ENCODE measurements at regions not wholly inside any gene's neighbourhood (a gene's known extent, or its start where the extent isn't known, plus 50 kb on each side); places are given as distances from the start of the nearest gene placed in this dataset.
A peak's percentile ranks its signal among the peaks of the same experiment; 100 is the strongest.
"Not testable (repeated sequence)": the region's sequence is repeated elsewhere in the genome, so short reads cannot be mapped to it uniquely, and the experiment has no call there.

- DNase-seq = no peak
Observed at GRCh38 chr10:3401491-3401938, 228.9 kb upstream of the PITRM1 start.

DNA sequence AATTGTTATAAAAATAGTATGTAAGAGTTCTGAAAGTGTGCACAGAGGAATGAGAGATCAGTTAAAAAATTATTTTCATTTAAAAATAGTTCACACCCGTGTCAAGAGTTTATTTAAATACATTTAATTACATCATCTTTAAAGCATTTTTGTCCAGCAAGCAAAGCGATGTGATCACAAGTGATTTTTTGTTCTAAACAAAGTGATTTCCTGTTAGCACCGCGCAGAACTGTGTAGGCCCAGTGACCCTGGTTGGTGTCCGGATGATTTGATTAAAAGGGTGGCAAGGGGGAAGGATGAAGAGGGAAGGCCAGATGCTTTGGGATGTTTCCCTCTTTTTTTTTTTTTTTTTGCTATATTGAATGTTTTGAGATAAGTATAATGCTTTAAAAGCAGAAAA, 227.8 kb upstream of the PITRM1 start:
- no peak for DNase-seq

- DNase-seq = no peak
Observed at GRCh38 chr10:3399756-3400155, 227.2 kb upstream of the PITRM1 start.

- peak; percentile 33 for DNase-seq
Observed at GRCh38 chr10:3398825-3399646, 226.5 kb upstream of the PITRM1 start.

DNA sequence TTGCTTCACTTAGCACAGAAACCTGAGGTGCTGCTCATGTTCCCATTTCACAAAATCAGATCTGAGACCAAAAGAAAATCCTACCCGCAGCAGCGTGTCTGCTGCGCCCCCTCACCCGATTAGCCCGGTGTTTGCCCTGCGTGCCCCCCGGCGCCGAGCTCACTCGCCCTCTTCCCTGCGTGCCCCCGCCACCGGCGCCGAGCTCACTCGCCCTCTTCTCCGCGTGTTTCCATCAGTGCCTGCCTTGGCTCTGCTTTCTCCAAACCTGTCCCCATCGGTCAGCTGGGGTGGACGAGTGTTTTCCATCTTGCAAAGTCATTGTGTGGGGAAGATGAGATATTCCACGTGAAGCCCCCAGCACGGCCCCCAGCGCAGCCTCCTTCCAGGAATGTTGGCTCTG, 225.3 kb upstream of the PITRM1 start:
- no peak for DNase-seq

- DNase-seq = no peak
Observed at GRCh38 chr10:3397231-3397630, 224.6 kb upstream of the PITRM1 start.

GRCh38 chr10:3396116-3396515, 223.5 kb upstream of the PITRM1 start:
- no peak for DNase-seq

DNA sequence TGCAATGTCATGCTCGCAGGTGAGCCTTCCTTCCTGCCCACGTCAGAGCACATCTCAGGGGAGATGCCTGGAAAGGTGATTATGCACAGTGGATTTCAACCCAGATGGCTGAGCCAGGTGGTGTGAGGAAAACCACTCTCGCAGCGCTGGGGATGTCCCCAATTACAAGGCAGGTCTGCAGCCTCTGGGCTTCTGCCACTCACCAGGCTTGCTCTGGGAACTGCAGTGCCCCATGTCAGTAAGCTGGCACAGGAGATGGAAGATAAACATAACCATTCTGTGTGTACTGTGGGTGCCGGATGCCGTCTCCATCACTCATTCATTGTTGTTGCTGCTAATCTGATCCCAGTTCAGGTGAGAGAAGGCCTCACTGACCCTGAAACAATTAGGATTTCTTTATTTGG, 222.9 kb upstream of the PITRM1 start:
- DNase-seq = peak; percentile 24

GRCh38 chr10:3395041-3395440, 222.5 kb upstream of the PITRM1 start:
- DNase-seq = peak; percentile 25

DNA sequence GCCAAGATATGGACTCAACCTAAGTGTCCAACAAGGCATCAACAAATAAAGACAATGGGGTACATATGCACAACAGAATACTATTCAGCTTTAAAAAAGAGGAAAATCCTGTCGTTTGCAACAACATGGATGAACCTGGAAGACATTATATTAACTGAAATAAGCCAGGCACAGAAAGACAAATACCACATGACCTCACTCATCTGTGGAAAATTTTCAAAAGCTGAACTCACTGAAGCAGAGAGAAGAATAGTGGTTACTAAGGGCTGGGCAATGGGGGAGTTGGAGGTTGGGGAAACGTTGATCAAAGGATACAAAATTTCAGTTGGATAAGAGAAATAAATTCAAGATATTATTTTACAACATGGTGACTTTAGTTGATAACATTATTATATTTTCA, 221.4 kb upstream of the PITRM1 start:
- DNase-seq = no peak

DNA sequence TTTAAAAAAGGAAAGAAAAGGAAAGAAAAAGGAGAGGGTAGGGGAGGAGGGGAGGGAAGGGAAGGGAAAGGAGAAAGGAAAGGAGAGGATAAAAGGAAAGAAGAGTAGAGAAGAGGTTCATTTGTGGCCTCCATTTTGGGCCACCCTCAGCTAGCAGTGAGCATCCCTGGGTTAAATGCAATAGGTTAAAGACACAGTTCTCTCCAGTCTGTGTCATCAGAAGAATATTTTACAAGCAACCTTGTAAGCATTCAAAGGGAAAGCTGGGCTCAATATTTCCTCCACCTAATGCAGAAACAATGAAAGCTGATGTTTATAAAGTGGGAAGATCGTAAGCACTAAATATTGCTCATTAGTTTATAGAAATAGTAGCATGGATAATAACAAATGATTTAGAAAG, 219.1 kb upstream of the PITRM1 start:
- no peak for DNase-seq

GRCh38 chr10:3389130-3389529, 216.5 kb upstream of the PITRM1 start:
- DNase-seq = no peak

DNA sequence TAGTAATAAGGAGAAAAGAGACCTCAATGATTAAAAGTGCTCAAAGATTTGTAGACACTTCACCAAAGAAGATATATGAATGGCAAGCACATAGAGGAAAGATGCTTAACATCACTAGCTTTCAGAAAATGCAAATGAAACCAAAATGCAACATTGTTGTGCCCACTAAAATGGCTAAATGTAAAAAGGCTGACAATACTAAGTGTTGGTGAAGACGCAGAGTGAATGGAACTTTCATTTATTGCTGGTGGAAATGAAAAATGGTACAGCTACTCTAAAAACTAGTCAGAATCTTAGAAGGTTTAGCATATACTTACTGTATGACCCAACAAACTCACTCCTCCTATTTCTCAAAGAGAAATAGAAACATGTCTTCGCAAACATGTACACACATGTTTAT, 212.9 kb upstream of the PITRM1 start:
- DNase-seq = no peak

GRCh38 chr10:3382092-3382491, 209.5 kb upstream of the PITRM1 start:
- no peak for DNase-seq

GRCh38 chr10:3380406-3381050, 207.9 kb upstream of the PITRM1 start:
- no peak for DNase-seq

GRCh38 chr10:3376631-3377030, 204.0 kb upstream of the PITRM1 start:
- no peak for DNase-seq

DNA sequence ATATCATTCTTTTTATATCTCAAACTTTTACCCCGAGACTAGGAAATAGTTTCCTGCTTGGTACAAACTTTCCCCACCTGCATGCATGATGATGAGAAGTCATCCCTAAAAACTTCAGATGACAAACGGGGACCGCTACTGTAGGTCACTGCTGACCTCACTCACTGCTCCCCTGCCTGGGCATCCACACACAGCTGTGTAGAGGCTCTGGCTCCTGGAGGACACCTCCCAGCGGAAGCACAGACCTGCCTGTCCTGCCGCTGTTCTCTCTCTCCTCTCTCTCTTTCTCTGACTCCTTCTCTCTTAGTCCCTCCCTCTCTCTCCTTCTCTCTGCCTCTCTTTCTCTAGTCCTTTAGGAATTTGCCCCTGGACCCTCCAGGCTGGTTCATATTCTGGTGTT, 202.9 kb upstream of the PITRM1 start:
- no peak for DNase-seq

- no peak for DNase-seq
Observed at GRCh38 chr10:3374914-3375313, 202.3 kb upstream of the PITRM1 start.

GRCh38 chr10:3373374-3374027, 200.9 kb upstream of the PITRM1 start:
- not testable (repeated sequence) for DNase-seq

GRCh38 chr10:3372281-3372680, 199.7 kb upstream of the PITRM1 start:
- DNase-seq = no peak

- not testable (repeated sequence) for DNase-seq
Observed at GRCh38 chr10:3371624-3372023, 199.0 kb upstream of the PITRM1 start.

DNA sequence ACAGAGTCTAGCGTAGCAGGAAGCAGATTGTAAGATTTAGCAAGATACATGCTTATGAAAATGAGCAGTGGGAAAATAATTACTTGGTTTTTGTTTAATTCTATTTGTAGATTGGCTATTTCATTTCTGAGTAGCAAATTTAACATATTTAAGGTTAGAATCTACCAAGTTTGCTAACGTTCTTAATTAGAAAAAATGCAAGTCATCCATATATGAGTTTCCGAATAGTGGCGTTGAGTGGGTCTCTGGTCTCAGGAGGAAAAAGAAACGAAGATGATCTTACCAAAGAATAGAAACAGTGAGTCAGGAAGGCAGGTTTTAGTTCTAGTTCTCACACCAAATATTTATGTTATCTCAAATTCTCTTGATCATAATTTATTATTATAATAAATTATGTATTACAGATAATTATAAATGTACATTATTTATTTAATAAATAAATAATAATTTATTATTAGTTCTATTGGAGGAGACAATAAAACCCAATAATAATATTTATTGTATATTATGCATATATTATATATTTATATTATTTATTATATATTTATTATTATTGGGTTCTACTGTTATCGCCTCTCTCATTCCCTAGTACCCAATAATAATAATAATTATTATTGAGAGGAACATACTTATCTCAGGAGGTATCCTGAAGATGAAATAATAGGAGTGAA, 194.3 kb upstream of the PITRM1 start:
- no peak for DNase-seq

GRCh38 chr10:3366043-3366442, 193.5 kb upstream of the PITRM1 start:
- no peak for DNase-seq
